Endothelial cell of umbilical vein (primary cell): ENCODE measurements at regions not wholly inside any gene's neighbourhood (a gene's known extent, or its start where the extent isn't known, plus 50 kb on each side); places are given as distances from the start of the nearest gene placed in this dataset.
"Not testable (repeated sequence)": the region's sequence is repeated elsewhere in the genome, so short reads cannot be mapped to it uniquely, and the experiment has no call there.

ENCODE experiments used
- BruUV-seq: library from RNA; stranded (reverse); fragments of 400-500 nt; replicated peaks from 2 replicates; lab custom pipeline; 2021; lab: Mats Ljungman, UMichigan
- CTCF ChIA-PET: fragments of 300-600, 350-600 bp; sonication (Branson Sonifier 250); formaldehyde crosslinking; loops from one replicate; lab custom pipeline; 2021; ENCODE audit warnings: antibody characterized with exemption, inconsistent platforms; lab: Charles Lee
- POLR2A ChIA-PET: fragments of 300-600, 350-600 bp; sonication (Branson Sonifier 250); formaldehyde crosslinking; loops from one replicate; lab custom pipeline; 2021; ENCODE audit warnings: antibody characterized with exemption, inconsistent platforms; lab: Charles Lee
- DNase-seq: peaks from one replicate; pipeline ENCODE4 v3.0.0-alpha.2; 2011; ENCODE audit warnings: low read depth, low spot score
- FAIRE-seq: peaks from 2 replicates; lab custom pipeline; 2011; peaks lifted over from hg19 to GRCh38; lab: Jason Lieb, UNC
- H2AFZ ChIP-seq: 2 replicates; pipeline ENCODE4 v1.6.0; 2012; ENCODE audit warnings: low read depth, low read length, control low read depth, inconsistent platforms
- H3K27ac ChIP-seq: 2 replicates; pipeline ENCODE4 v1.5.1; 2011; ENCODE audit warnings: low read depth, mild to moderate bottlenecking, control low read depth, low read length, moderate library complexity; ENCODE audit not compliant: insufficient read depth
- H3K27me3 ChIP-seq, 2 experiments: 2 replicates each; pipeline versions ENCODE4 v1.6.0 to v1.6.1; 2011; ENCODE audit warnings: low read length in 2 of 2, mixed read lengths in 1 of 2; ENCODE audit not compliant: control insufficient read depth in 2 of 2, insufficient read depth in 2 of 2
- H3K36me3 ChIP-seq, 2 experiments: 2 replicates in 1 of 2; 3 replicates in 1 of 2; pipeline ENCODE4 v1.5.1; 2011; ENCODE audit warnings: low read length in 2 of 2, mild to moderate bottlenecking in 1 of 2, moderate library complexity in 1 of 2; ENCODE audit not compliant: control insufficient read depth in 2 of 2, insufficient read depth in 2 of 2; ENCODE audit errors: extremely low read depth in 1 of 2
- H3K4me1 ChIP-seq: 3 replicates; pipeline ENCODE4 v1.5.1; 2011; ENCODE audit warnings: mild to moderate bottlenecking, low read length; ENCODE audit not compliant: control insufficient read depth, insufficient read depth; ENCODE audit errors: extremely low read depth
- H3K4me2 ChIP-seq: 2 replicates; pipeline ENCODE4 v1.6.1; 2011; ENCODE audit warnings: low read length, control low read depth, mixed read lengths; ENCODE audit not compliant: insufficient read depth
- H3K4me3 ChIP-seq, 3 experiments: fragments of 200-600 bp in 1 of 3; sonication (generic), shearing (Covaris generic) in 1 of 3; replicated peaks in 1 of 3; 2 replicates each; pipeline ENCODE4 v1.5.1; 2011 to 2016; ENCODE audit warnings: control low read depth in 3 of 3, low read length in 3 of 3, mild to moderate bottlenecking in 2 of 3, inconsistent platforms in 1 of 3, low read depth in 1 of 3, moderate library complexity in 1 of 3; ENCODE audit not compliant: insufficient read depth in 1 of 3
- H3K79me2 ChIP-seq: 2 replicates; pipeline ENCODE4 v1.6.0; 2012; ENCODE audit warnings: low read length, inconsistent platforms; ENCODE audit not compliant: control insufficient read depth, insufficient read depth
- H3K9ac ChIP-seq: replicated peaks from 2 replicates; pipeline ENCODE3; 2011; ENCODE audit warnings: low read length, control low read depth; ENCODE audit not compliant: insufficient read depth; ENCODE audit errors: extremely low read depth
- H3K9me1 ChIP-seq: replicated peaks from 3 replicates; pipeline ENCODE4 v1.6.0; 2011; ENCODE audit warnings: mild to moderate bottlenecking, low read length; ENCODE audit not compliant: control insufficient read depth, insufficient read depth; ENCODE audit errors: extremely low read depth
- H3K9me3 ChIP-seq: replicated peaks from 2 replicates; pipeline ENCODE4 v1.5.1; 2012; ENCODE audit warnings: low read length, inconsistent platforms; ENCODE audit not compliant: control insufficient read depth, insufficient read depth
- H4K20me1 ChIP-seq: replicated peaks from 2 replicates; pipeline ENCODE3; 2011; ENCODE audit warnings: mild to moderate bottlenecking, low read length; ENCODE audit not compliant: control insufficient read depth, insufficient read depth; ENCODE audit errors: extremely low read depth
- FOS ChIP-seq: IDR thresholded peaks from 2 replicates; pipeline ENCODE4 v1.6.1; 2011; ENCODE audit warnings: mild to moderate bottlenecking, low read length, moderate library complexity, borderline replicate concordance; ENCODE audit not compliant: insufficient read depth
- MYC ChIP-seq: IDR thresholded peaks from one replicate; pipeline ENCODE4 v1.6.1; 2011; ENCODE audit warnings: mild to moderate bottlenecking, low read depth, low read length
- dilution Hi-C: fragments of 300-500 bp; cut with MboI; formaldehyde crosslinking; loops from one replicate; pipeline ENCODE4 v1.15.0; 2019; ENCODE audit warnings: low sequenced_read_pairs; ENCODE audit not compliant: extremely low pct_ligation_motif_present
- intact Hi-C: fragments of 100-400 bp; cut with micrococcal nuclease; formaldehyde crosslinking; loops from one replicate; pipeline ENCODE4 v1.10.0; 2022

- intact Hi-C loops (no loop called here), dilution Hi-C loops (no loop called here)
- H2AFZ ChIP-seq: no peak overlapping the region
- POLR2A ChIA-PET: no interaction called here
- no peak overlapping the region for H3K27ac ChIP-seq
- no peaks in the 10 kb centered on the region for H4K20me1 ChIP-seq
- no peak overlapping the region for H3K4me3 ChIP-seq
- H3K36me3 ChIP-seq: no peaks in the 10 kb centered on the region
- H3K9ac ChIP-seq: no peak overlapping the region
- FAIRE-seq (no peak), DNase-seq (no peak)
- no peaks in the 10 kb centered on the region for H3K79me2 ChIP-seq
- H3K9me3 ChIP-seq: peaks cover 5% of the 10 kb centered on the region
- no peaks in the 10 kb centered on the region for H3K9me1 ChIP-seq
- no peaks in the 10 kb centered on the region for H3K4me1 ChIP-seq
- BruUV-seq: no TSS peak
- no peak overlapping the region for H3K4me2 ChIP-seq
- CTCF ChIA-PET: no interaction called here
- no peaks in the 10 kb centered on the region for H3K27me3 ChIP-seq
- TF ChIP-seq FOS: no peak
- no peak for TF ChIP-seq MYC
These were observed 80.4 kb downstream of the DHCR7 start for GRCh38 chr11:71367756-71368155.

GRCh38 chr11:71367276-71367675, 80.9 kb downstream of the DHCR7 start:
- H3K4me3 ChIP-seq, CTCF ChIA-PET, H3K36me3 ChIP-seq, intact Hi-C loops, H3K9me1 ChIP-seq, BruUV-seq, H3K27me3 ChIP-seq, POLR2A ChIA-PET, H2AFZ ChIP-seq, H3K4me2 ChIP-seq, H3K9ac ChIP-seq, H3K4me1 ChIP-seq, H4K20me1 ChIP-seq, H3K79me2 ChIP-seq, DNase-seq, dilution Hi-C loops, FAIRE-seq, H3K27ac ChIP-seq, H3K9me3 ChIP-seq: not testable (repeated sequence)
